K562 (cell line): ENCODE measurements at regions not wholly inside any gene's neighbourhood (a gene's known extent, or its start where the extent isn't known, plus 50 kb on each side); places are given as distances from the start of the nearest gene placed in this dataset.

Experiments
- ATAC-seq: fragments of 200-7000 bp; cut with Tn5 transposase; 3 replicates; pipeline ENCODE4 v1.9.1; 2020; ENCODE audit warnings: moderate library complexity
- BruUV-seq: library from RNA; stranded (reverse); fragments of 400-500 nt; replicated peaks from 2 replicates; lab custom pipeline; 2021; lab: Mats Ljungman, UMichigan
- CTCF ChIA-PET: fragments of 300-600 bp; formaldehyde crosslinking; extraction: SDS; loops from one replicate; lab custom pipeline; 2021; ENCODE audit warnings: low intra/inter-chr PET ratio; lab: Yijun Ruan, JAX
- POLR2A ChIA-PET: fragments of 300-600, 350-650 bp; sonication (Branson Sonifier 250); formaldehyde crosslinking; extraction: SDS; loops from one replicate; lab custom pipeline; 2021; ENCODE audit warnings: antibody characterized with exemption, inconsistent platforms; lab: Yijun Ruan, JAX
- DNase-seq, 4 experiments: peaks; one replicate each; pipeline versions ENCODE4 v3.0.0 to v3.0.0-alpha.2; 2011 to 2018; ENCODE audit warnings: low spot score in 3 of 4, mixed read lengths in 3 of 4; ENCODE audit errors: extremely low read depth in 1 of 4
- FAIRE-seq: peaks from 2 replicates; lab custom pipeline; 2011; peaks lifted over from hg19 to GRCh38; lab: Jason Lieb, UNC
- H2AFZ ChIP-seq: 2 replicates; pipeline ENCODE4 v1.6.0; 2011; ENCODE audit warnings: low read depth, low read length, control low read depth, inconsistent platforms
- H3K27ac ChIP-seq: fragments of 200-600 bp; 3 replicates; pipeline ENCODE4 v1.8.0; 2011; ENCODE audit warnings: low read depth, mild to moderate bottlenecking, control low read depth, inconsistent platforms, low read length, moderate library complexity, mixed read lengths; ENCODE audit errors: extremely low read depth
- H3K27me3 ChIP-seq, 2 experiments: fragments of 300-600 bp in 1 of 2; 2 replicates in 1 of 2; 3 replicates in 1 of 2; pipeline versions ENCODE4 v1.6.0 to v1.8.0; 2011; ENCODE audit warnings: inconsistent platforms in 2 of 2, low read length in 2 of 2, mild to moderate bottlenecking in 1 of 2, mixed read lengths in 1 of 2, moderate library complexity in 1 of 2; ENCODE audit not compliant: control insufficient read depth in 2 of 2, insufficient read depth in 2 of 2
- H3K36me3 ChIP-seq: fragments of 300-600 bp; 3 replicates; pipeline ENCODE4 v1.8.0; 2011; ENCODE audit warnings: mild to moderate bottlenecking, low read length, inconsistent platforms; ENCODE audit not compliant: control insufficient read depth, insufficient read depth
- H3K4me1 ChIP-seq, 2 experiments: fragments of 200-600 bp in 1 of 2; replicated peaks in 1 of 2; 2 replicates in 1 of 2; 3 replicates in 1 of 2; pipeline versions ENCODE4 v1.5.1 to v1.8.0; 2011; ENCODE audit warnings: inconsistent platforms in 2 of 2, low read length in 2 of 2, mild to moderate bottlenecking in 1 of 2, mixed read lengths in 1 of 2, moderate library complexity in 1 of 2; ENCODE audit not compliant: control insufficient read depth in 2 of 2, insufficient read depth in 2 of 2
- H3K4me2 ChIP-seq: 2 replicates; pipeline ENCODE4 v1.6.1; 2011; ENCODE audit warnings: low read length, control low read depth, inconsistent platforms, mixed read lengths; ENCODE audit not compliant: insufficient read depth
- H3K4me3 ChIP-seq: fragments of 200-600 bp; sonication (generic), shearing (Covaris generic); 2 replicates; pipeline ENCODE4 v1.5.1; 2016; ENCODE audit warnings: control low read depth, inconsistent platforms
- H3K79me2 ChIP-seq: fragments of 200-600 bp; 3 replicates; pipeline ENCODE4 v1.8.0; 2011; ENCODE audit warnings: low read length, inconsistent platforms; ENCODE audit not compliant: control insufficient read depth, insufficient read depth
- H3K9ac ChIP-seq, 2 experiments: 2 replicates each; pipeline versions ENCODE4 v1.6.0 to v1.6.1; 2011; ENCODE audit warnings: low read depth in 2 of 2, low read length in 2 of 2, control low read depth in 1 of 2, inconsistent platforms in 1 of 2, mild to moderate bottlenecking in 1 of 2, mixed read lengths in 1 of 2; ENCODE audit not compliant: insufficient read depth in 1 of 2
- H3K9me1 ChIP-seq: one replicate; pipeline ENCODE4 v1.6.0; 2011; ENCODE audit warnings: inconsistent platforms, mild to moderate bottlenecking, low read length, moderate library complexity; ENCODE audit not compliant: control insufficient read depth, insufficient read depth
- H3K9me3 ChIP-seq: replicated peaks from 2 replicates; pipeline ENCODE4 v1.5.1; 2011; ENCODE audit warnings: low read depth, low read length, inconsistent platforms; ENCODE audit not compliant: control insufficient read depth, insufficient read depth
- H4K20me1 ChIP-seq: replicated peaks from 2 replicates; pipeline ENCODE4 v1.6.1; 2011; ENCODE audit warnings: low read length, inconsistent platforms, mixed read lengths; ENCODE audit not compliant: control insufficient read depth, insufficient read depth
- CEBPB ChIP-seq: fragments of 450-650 bp; IDR thresholded peaks from 2 replicates; pipeline ENCODE4 v1.6.1; 2016; ENCODE audit warnings: missing genetic modification characterization, missing compliant biosample characterization
- CEBPG ChIP-seq, 3 experiments: fragments of 200-800 bp in 1 of 3; sonication (Bioruptor generic) in 1 of 3; sonication (generic) in 1 of 3; formaldehyde crosslinking in 1 of 3; IDR thresholded peaks in 2 of 3; conservative IDR thresholded peaks in 1 of 3; 2 replicates each; pipeline versions ENCODE4 v1.6.1 to v1.8.0; 2016 to 2022; ENCODE audit warnings: missing compliant biosample characterization in 2 of 3, missing genetic modification characterization in 2 of 3, mild to moderate bottlenecking in 1 of 3, missing genetic modification reagents in 1 of 3
- MYBL2 ChIP-seq, 2 experiments: fragments of 450-650 bp in 1 of 2; sonication (generic) in 1 of 2; formaldehyde crosslinking in 1 of 2; IDR thresholded peaks; 2 replicates each; pipeline versions ENCODE4 v1.6.1 to v1.8.1; 2017 to 2022; ENCODE audit warnings: borderline replicate concordance in 1 of 2, inconsistent platforms in 1 of 2, low read depth in 1 of 2, mild to moderate bottlenecking in 1 of 2, missing genetic modification reagents in 1 of 2, moderate library complexity in 1 of 2
- NRF1 ChIP-seq, 2 experiments: fragments of 450-650 bp; IDR thresholded peaks in 1 of 2; conservative IDR thresholded peaks in 1 of 2; 2 replicates each; pipeline ENCODE4 v1.6.1; 2014; ENCODE audit warnings: mild to moderate bottlenecking in 2 of 2
- PML ChIP-seq: IDR thresholded peaks from 2 replicates; pipeline ENCODE4 v1.6.1; 2012; ENCODE audit warnings: low read length, inconsistent platforms
- ZBED1 ChIP-seq: IDR thresholded peaks from 2 replicates; pipeline ENCODE4 v1.6.1; 2014
- ZNF133 ChIP-seq: fragments of 250-450 bp; sonication (Bioruptor Pico); IDR thresholded peaks from 2 replicates; pipeline ENCODE4 v1.4.0; 2020; ENCODE audit warnings: mild to moderate bottlenecking
- ZNF445 ChIP-seq: fragments of 250-450 bp; sonication (Bioruptor Pico); IDR thresholded peaks from 2 replicates; pipeline ENCODE4 v1.4.0; 2020; ENCODE audit warnings: low read depth, mild to moderate bottlenecking, moderate library complexity
- WGBS: fragments of 100-300 bp; shearing (Covaris generic); methylation state at CpG from one replicate; pipeline ENCODE4 v1.1.6; 2016; ENCODE audit warnings: low coverage, mixed read lengths; ENCODE audit not compliant: insufficient coverage; ENCODE audit errors: missing lambda C conversion rate; 5-methylcytosine and 5-hydroxymethylcytosine counted together
- in situ Hi-C: fragments of 300-500 bp; cut with MboI; formaldehyde crosslinking; loops from 4 replicates; pipeline ENCODE4 v1.15.0; 2018; ENCODE audit warnings: inconsistent platforms, mixed read lengths
- intact Hi-C: fragments of 100-400 bp; cut with micrococcal nuclease; formaldehyde crosslinking; loops from 2 replicates; pipeline ENCODE4 v1.14.2; 2022
- TF ChIP-seq, protein P1 (sequence below), 2 experiments: fragments of 450-650 bp in 1 of 2; sonication (generic) in 1 of 2; formaldehyde crosslinking in 1 of 2; IDR thresholded peaks; 2 replicates each; pipeline versions ENCODE4 v1.7.1 to v1.9.0; 2016 to 2022; ENCODE audit warnings: inconsistent platforms in 1 of 2, mild to moderate bottlenecking in 1 of 2, missing genetic modification reagents in 1 of 2

- Histone ChIP-seq H3K4me1 (peaks cover 9 to 10% of the 10 kb centered on the region in 2 experiments; a peak in 4 of 5 replicates), H3K79me2 (no peaks in the 10 kb centered on the region), H2AFZ (peak overlapping the region; percentile 83), H3K9me1 (no peaks in the 10 kb centered on the region), H3K9ac (peak overlapping the region; percentile 25 to 88), H3K27ac (no peak overlapping the region; the same call in 1 of the 3 replicates), H3K27me3 (no peaks in the 10 kb centered on the region), H3K9me3 (no peaks in the 10 kb centered on the region), H3K36me3 (no peaks in the 10 kb centered on the region), H3K4me2 (peak overlapping the region; percentile 71), H4K20me1 (no peaks in the 10 kb centered on the region), H3K4me3 (peak overlapping the region; percentile 23; the same call in 1 of the 2 replicates)
- DNase-seq (no peak), ATAC-seq (no peak; the same call in 2 of the 3 replicates), FAIRE-seq (no peak)
- in situ Hi-C loops: no loop called here
- ChIA-PET CTCF (interaction anchor here (1.3 to 2.6 kb wide), 2 partner anchors 78 to 193 kb away, joined by 3 to 11 read pairs; no protein-coding TSS in a partner anchor), POLR2A (interaction anchor here (0.5 to 2.6 kb wide), 5 partner anchors 10 to 552 kb away, joined by 3 to 11 read pairs (median 5); no protein-coding TSS in a partner anchor)
- WGBS: 69% methylated on average over 8 of the region's 8 CpGs
- intact Hi-C loops: no loop called here
- BruUV-seq: no TSS peak
- TF ChIP-seq ZNF445 (CRISPR knock-in tag) (0 out of 2 replicates have a peak, but pooled peaks have one; percentile 14), PML (no peak), MYBL2 (IDR thresholded peaks at IDR 0.05; ENCODE audit: low read depth) (no peak), MYBL2 (CRISPR knock-in tag; IDR thresholded peaks at IDR 0.05; ENCODE audit: borderline replicate concordance) (no peak), NRF1 (conservative IDR thresholded peaks at IDR 0.05 in 1 of 2, IDR thresholded peaks at IDR 0.05 in 1 of 2) (0 out of 4 replicates have a peak, but pooled peaks of 1 of the 2 experiments have one; percentile 8), CEBPB (tag) (peak; percentile 93), ZNF133 (no peak), CEBPG (CRISPR knock-in tag; IDR thresholded peaks at IDR 0.05) (no peak; the same call in 1 of the 2 replicates), CEBPG (tag; conservative IDR thresholded peaks at IDR 0.05 in 1 of 2, IDR thresholded peaks at IDR 0.05 in 1 of 2) (peak; percentile 69 to 87), ZBED1 (no peak)
- TF ChIP-seq, protein P1, sequence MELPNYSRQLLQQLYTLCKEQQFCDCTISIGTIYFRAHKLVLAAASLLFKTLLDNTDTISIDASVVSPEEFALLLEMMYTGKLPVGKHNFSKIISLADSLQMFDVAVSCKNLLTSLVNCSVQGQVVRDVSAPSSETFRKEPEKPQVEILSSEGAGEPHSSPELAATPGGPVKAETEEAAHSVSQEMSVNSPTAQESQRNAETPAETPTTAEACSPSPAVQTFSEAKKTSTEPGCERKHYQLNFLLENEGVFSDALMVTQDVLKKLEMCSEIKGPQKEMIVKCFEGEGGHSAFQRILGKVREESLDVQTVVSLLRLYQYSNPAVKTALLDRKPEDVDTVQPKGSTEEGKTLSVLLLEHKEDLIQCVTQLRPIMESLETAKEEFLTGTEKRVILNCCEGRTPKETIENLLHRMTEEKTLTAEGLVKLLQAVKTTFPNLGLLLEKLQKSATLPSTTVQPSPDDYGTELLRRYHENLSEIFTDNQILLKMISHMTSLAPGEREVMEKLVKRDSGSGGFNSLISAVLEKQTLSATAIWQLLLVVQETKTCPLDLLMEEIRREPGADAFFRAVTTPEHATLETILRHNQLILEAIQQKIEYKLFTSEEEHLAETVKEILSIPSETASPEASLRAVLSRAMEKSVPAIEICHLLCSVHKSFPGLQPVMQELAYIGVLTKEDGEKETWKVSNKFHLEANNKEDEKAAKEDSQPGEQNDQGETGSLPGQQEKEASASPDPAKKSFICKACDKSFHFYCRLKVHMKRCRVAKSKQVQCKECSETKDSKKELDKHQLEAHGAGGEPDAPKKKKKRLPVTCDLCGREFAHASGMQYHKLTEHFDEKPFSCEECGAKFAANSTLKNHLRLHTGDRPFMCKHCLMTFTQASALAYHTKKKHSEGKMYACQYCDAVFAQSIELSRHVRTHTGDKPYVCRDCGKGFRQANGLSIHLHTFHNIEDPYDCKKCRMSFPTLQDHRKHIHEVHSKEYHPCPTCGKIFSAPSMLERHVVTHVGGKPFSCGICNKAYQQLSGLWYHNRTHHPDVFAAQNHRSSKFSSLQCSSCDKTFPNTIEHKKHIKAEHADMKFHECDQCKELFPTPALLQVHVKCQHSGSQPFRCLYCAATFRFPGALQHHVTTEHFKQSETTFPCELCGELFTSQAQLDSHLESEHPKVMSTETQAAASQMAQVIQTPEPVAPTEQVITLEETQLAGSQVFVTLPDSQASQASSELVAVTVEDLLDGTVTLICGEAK (IDR thresholded peaks at IDR 0.05): 0 out of 2 replicates have a peak, but pooled peaks have one; percentile 16
- TF ChIP-seq, protein P1 (CRISPR knock-in tag; IDR thresholded peaks at IDR 0.05): no peak
These were observed 50.6 kb upstream of the RNF182 start for GRCh38 chr6:13874191-13874549.
